HG02623 (cell line): ENCODE measurements at regions not wholly inside any gene's neighbourhood (a gene's known extent, or its start where the extent isn't known, plus 50 kb on each side); places are given as distances from the start of the nearest gene placed in this dataset.
"Not testable (repeated sequence)": the region's sequence is repeated elsewhere in the genome, so short reads cannot be mapped to it uniquely, and the experiment has no call there.

Experiments
- ATAC-seq: cut with Tn5 transposase; IDR thresholded peaks from one replicate; pipeline ENCODE4 v1.9.1; 2021; ENCODE audit warnings: moderate library complexity; ENCODE audit not compliant: unreplicated experiment

GRCh38 chr13:58958097-58958496 lies 1205.6 kb downstream of the DIAPH3 start:
- ATAC-seq, result not testable (repeated sequence)

DNA sequence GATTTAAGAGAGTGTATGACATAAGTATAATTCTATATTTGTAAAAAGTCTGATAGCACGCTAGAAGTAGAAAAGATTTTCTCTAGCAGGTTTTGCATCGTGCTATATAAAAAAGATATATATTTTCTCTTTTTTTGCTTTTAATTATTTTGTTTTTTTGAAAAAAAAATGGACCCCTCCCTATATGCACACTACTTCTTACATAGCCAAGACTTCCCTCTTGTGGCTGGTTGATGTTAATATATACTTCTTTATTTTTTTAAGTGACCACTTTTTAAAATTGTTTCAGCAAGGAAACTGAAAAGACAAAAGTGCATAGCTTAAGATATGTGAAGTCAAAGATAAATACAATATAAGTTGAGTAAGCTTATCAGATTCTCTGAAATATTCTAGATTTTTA lies 1202.8 kb downstream of the DIAPH3 start:
- no peak for ATAC-seq

- ATAC-seq, result no peak
These were observed 1200.4 kb downstream of the DIAPH3 start for GRCh38 chr13:58963321-58963720.

DNA sequence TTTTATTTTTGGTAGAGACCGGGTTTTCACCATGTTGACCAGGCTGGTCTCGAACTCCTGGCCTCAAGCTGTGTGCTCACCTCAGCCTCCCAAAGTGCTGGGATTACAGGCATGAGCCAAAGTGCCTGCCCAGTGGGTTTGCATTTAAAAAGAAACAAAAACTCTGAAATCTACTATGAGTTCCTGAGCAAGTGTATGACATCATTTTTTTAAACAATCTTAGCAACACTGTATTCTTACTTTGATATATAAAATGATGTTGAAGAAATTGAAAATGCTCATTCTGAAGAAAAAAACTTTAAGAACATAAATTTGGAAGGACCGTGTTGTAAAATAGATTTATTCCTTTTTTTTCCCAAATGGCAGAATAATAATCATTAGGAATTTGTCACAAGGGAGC lies 1199.7 kb downstream of the DIAPH3 start:
- no peak for ATAC-seq

GRCh38 chr13:58977085-58977484 lies 1186.6 kb downstream of the DIAPH3 start:
- no peak for ATAC-seq

DNA sequence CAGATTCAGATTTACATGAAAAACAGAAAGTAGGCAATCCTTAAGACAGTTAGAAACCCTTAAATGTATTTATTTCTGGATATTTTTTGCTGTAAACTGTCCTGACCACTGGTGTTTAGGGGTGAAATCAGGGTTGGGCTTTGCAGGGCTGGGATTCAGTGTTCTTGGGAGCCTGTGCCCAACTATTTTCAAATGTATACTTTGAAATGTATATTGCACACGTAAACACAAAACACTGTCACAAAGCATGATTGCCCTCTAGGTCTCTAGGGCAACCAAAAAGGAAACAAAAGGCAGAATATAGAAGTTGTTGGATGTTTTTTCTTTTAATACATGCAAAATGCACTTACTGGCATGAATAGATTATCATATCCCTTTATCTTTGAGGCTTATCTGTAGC lies 1185.4 kb downstream of the DIAPH3 start:
- no peak for ATAC-seq

DNA sequence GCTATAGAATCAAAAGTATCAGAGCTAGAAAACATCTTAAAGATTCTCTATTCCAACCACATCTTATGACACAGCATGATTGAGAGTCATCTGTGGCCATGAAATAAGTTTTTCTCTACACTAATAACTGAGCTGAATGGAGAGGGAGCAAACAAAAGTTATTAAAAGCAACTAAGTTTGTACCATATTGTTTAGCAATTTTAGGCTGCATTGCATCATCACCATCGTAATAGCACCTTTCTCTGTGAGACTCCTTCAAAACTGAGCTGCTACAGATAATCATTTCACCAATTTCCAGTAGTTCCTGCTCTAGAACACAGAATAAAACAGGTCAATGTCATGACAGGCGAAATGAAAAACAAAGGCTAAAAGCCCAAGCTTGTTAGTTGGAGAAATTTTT lies 1183.9 kb downstream of the DIAPH3 start:
- ATAC-seq, result no peak

- ATAC-seq, result no peak
These were observed 1177.9 kb downstream of the DIAPH3 start for GRCh38 chr13:58985845-58986244.

GRCh38 chr13:58989556-58989955 lies 1174.2 kb downstream of the DIAPH3 start:
- ATAC-seq, result no peak

- ATAC-seq, result no peak
These were observed 1171.8 kb downstream of the DIAPH3 start for GRCh38 chr13:58991826-58992477.

GRCh38 chr13:58992478-58993042 lies 1171.2 kb downstream of the DIAPH3 start:
- ATAC-seq, result no peak

- no peak for ATAC-seq
These were observed 1169.7 kb downstream of the DIAPH3 start for GRCh38 chr13:58994077-58994476.

DNA sequence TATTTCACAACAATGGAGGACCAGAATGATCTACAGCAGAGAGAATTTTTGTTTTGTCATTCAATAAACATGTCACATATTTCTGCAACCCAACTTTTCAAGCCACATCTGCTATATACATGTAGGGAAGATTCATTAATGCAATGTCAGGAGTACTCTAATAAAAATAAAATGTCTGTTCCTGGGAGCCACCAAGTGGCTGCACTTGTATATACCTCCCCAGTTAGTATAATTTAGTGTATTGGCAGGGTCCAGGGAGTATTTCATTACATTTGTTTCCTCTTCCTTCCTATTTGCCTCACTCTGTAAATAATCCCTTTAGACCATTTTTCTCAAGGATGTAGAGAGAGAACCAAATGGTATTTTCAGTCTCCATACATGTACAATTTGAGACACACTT lies 1169.0 kb downstream of the DIAPH3 start:
- no peak for ATAC-seq

DNA sequence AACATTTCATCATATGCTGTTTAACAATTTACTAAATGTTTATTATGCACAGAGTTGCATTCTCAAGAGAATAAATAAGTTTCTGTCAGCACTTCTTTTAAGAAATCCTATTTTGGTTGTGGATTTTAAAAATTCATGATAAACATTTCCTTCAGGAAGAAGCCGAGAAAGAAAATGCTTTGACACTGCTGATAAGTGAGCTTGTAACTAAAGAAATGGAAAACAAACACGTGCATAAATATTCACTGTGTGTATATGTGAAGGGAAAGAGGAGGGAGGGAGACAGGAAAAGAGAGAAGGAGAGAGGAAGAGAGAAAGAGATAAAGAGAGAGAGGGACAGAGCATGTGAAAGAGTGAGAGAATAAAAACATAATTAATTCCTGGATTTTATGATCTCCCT lies 1165.0 kb downstream of the DIAPH3 start:
- no peak for ATAC-seq

GRCh38 chr13:58999851-59000250 lies 1163.9 kb downstream of the DIAPH3 start:
- ATAC-seq, result no peak

- ATAC-seq, result no peak
These were observed 1163.0 kb downstream of the DIAPH3 start for GRCh38 chr13:59000770-59001169.

DNA sequence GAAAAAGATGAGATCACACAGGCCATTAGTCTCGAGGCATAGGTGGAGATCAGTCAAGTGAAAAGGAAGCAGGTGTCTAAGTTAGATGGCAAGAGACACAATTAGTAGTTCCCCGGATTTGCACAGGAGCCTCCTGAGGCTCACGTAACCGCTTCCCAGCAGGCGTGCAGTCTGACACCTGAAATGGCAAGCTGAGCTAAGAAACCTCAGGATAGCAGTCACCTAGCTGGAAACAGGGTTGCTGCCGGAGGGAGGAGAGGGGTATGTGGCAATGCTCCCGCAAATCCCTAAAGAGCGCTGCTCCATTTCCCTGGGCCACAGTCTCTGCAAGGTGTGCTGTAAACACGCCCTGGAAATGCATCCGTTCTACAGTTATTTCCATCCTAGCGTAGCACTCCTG lies 1151.0 kb downstream of the DIAPH3 start:
- no peak for ATAC-seq

DNA sequence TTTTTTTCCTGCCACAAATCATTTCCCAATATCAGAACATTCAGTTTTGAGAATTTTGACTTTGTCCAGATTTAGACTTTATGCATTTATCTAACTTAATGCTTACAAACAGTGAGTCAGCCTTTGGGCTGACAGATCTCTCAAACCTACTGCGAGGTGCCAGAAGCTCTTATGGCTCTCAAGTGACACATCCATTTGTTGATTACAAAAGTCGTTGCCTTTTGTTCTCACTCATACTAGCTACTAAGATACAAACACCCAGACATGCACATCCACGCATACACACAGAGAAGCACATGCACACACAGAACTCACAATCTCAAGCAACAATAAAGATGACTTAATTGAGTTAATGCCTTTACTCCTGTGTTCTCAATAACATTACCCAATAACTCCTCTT lies 1147.5 kb downstream of the DIAPH3 start:
- no peak for ATAC-seq

- ATAC-seq, result no peak
These were observed 1139.3 kb downstream of the DIAPH3 start for GRCh38 chr13:59024434-59024833.

GRCh38 chr13:59034198-59034597 lies 1129.5 kb downstream of the DIAPH3 start:
- no peak for ATAC-seq

- ATAC-seq, result no peak
These were observed 1124.9 kb downstream of the DIAPH3 start for GRCh38 chr13:59038824-59039223.

DNA sequence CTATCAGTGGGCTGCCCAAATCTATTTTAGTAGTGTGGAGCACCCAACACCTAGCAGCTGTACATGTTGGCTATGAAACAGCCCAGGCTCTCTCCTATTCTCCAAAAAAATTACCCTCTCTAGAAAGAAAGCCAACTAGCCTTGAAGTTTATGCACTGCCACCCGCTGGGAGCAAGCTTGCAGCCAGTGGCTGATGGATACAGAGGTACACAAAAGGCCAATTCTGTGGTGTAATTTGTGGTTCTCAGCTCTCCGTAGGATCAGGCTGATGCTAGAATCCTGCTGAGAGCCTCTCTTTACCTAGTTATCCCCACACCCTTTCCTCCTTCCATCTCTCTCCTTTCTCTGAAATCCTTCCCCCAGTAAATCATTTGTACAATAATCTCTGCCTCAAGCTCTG lies 1120.7 kb downstream of the DIAPH3 start:
- no peak for ATAC-seq

GRCh38 chr13:59047546-59047945 lies 1116.2 kb downstream of the DIAPH3 start:
- ATAC-seq, result no peak
